ENCODE measurements at regions not wholly inside any gene's neighbourhood (a gene's known extent, or its start where the extent isn't known, plus 50 kb on each side); places are given as distances from the start of the nearest gene placed in this dataset.

GRCh38 chr4:160193787-160194186 is 1090.9 kb downstream of the RAPGEF2 start:
- no peaks in the 10 kb centered on the region for H3K36me3 ChIP-seq (replicated peaks; ENCODE audit: insufficient read depth, low read length)
- no peaks in the 10 kb centered on the region for H3K27me3 ChIP-seq (replicated peaks; ENCODE audit: insufficient read depth, low read length)
- no peak overlapping the region for H3K4me3 ChIP-seq (ENCODE audit: low read length)
- H4K20me1 ChIP-seq (ENCODE audit: insufficient read depth, low read length): no peaks in the 10 kb centered on the region
- no peak overlapping the region for H3K27ac ChIP-seq (ENCODE audit: low read length)
- no peaks in the 10 kb centered on the region for H3K79me2 ChIP-seq (ENCODE audit: low read length)
- H3F3A ChIP-seq (ENCODE audit: insufficient read depth, low read length): no peaks in the 10 kb centered on the region
- H3K4me2 ChIP-seq (ENCODE audit: low read depth, low read length): no peak overlapping the region
- H2AFZ ChIP-seq (ENCODE audit: low read length): no peak overlapping the region
- no peaks in the 10 kb centered on the region for H3K9me3 ChIP-seq (replicated peaks; ENCODE audit: insufficient read depth, low read length)
- TF ChIP-seq EZH2 (optimal IDR thresholded peaks at IDR 0.05; ENCODE audit: low read depth, low read length) (no peak), CTCF (IDR thresholded peaks at IDR 0.05; ENCODE audit: low read length) (no peak), EZH2phosphoT487 (IDR thresholded peaks at IDR 0.05; ENCODE audit: low read length) (no peak)
- no peaks in the 10 kb centered on the region for H3K9me2 ChIP-seq (replicated peaks; ENCODE audit: insufficient read depth, low read length)
- H3K9ac ChIP-seq (ENCODE audit: low read length): no peak overlapping the region
- DNase-seq: no peak
- H3K4me1 ChIP-seq (ENCODE audit: low read length): no peaks in the 10 kb centered on the region

GRCh38 chr4:160194716-160195115 is 1091.8 kb downstream of the RAPGEF2 start:
- DNase-seq: no peak
- Histone ChIP-seq H3K27me3 (replicated peaks; ENCODE audit: insufficient read depth, low read length) (no peaks in the 10 kb centered on the region), H2AFZ (ENCODE audit: low read length) (no peak overlapping the region)

GRCh38 chr4:160202802-160203201 is 1099.9 kb downstream of the RAPGEF2 start:
- no peak overlapping the region for H3K9ac ChIP-seq (ENCODE audit: low read length)
- H2AFZ ChIP-seq (ENCODE audit: low read length): no peak overlapping the region
- no peaks in the 10 kb centered on the region for H3F3A ChIP-seq (ENCODE audit: insufficient read depth, low read length)
- no peaks in the 10 kb centered on the region for H3K9me2 ChIP-seq (replicated peaks; ENCODE audit: insufficient read depth, low read length)
- no peak for DNase-seq
- H3K27ac ChIP-seq (ENCODE audit: low read length): no peak overlapping the region
- no peak overlapping the region for H3K4me3 ChIP-seq (ENCODE audit: low read length)
- H4K20me1 ChIP-seq (ENCODE audit: insufficient read depth, low read length): no peaks in the 10 kb centered on the region; the same call in 1 of the 2 replicates
- H3K36me3 ChIP-seq (replicated peaks; ENCODE audit: insufficient read depth, low read length): no peaks in the 10 kb centered on the region
- no peaks in the 10 kb centered on the region for H3K9me3 ChIP-seq (replicated peaks; ENCODE audit: insufficient read depth, low read length)
- no peaks in the 10 kb centered on the region for H3K79me2 ChIP-seq (ENCODE audit: low read length)
- TF ChIP-seq EZH2phosphoT487 (IDR thresholded peaks at IDR 0.05; ENCODE audit: low read length) (no peak), CTCF (IDR thresholded peaks at IDR 0.05; ENCODE audit: low read length) (no peak), EZH2 (optimal IDR thresholded peaks at IDR 0.05; ENCODE audit: low read depth, low read length) (no peak)
- H3K4me2 ChIP-seq (ENCODE audit: low read depth, low read length): no peak overlapping the region
- H3K27me3 ChIP-seq (replicated peaks; ENCODE audit: insufficient read depth, low read length): no peaks in the 10 kb centered on the region
- no peaks in the 10 kb centered on the region for H3K4me1 ChIP-seq (ENCODE audit: low read length)

More at GRCh38 chr4:160194716-160195115, 1091.8 kb downstream of the RAPGEF2 start:
- Histone ChIP-seq H3K4me2 (ENCODE audit: low read depth, low read length) (no peak overlapping the region), H3K4me3 (ENCODE audit: low read length) (no peak overlapping the region), H3F3A (ENCODE audit: insufficient read depth, low read length) (no peaks in the 10 kb centered on the region), H3K27ac (ENCODE audit: low read length) (no peak overlapping the region), H3K79me2 (ENCODE audit: low read length) (no peaks in the 10 kb centered on the region), H3K9ac (ENCODE audit: low read length) (no peak overlapping the region), H4K20me1 (ENCODE audit: insufficient read depth, low read length) (no peaks in the 10 kb centered on the region), H3K9me2 (replicated peaks; ENCODE audit: insufficient read depth, low read length) (no peaks in the 10 kb centered on the region), H3K4me1 (ENCODE audit: low read length) (no peaks in the 10 kb centered on the region), H3K36me3 (replicated peaks; ENCODE audit: insufficient read depth, low read length) (no peaks in the 10 kb centered on the region), H3K9me3 (replicated peaks; ENCODE audit: insufficient read depth, low read length) (no peaks in the 10 kb centered on the region)
- TF ChIP-seq CTCF (IDR thresholded peaks at IDR 0.05; ENCODE audit: low read length): no peak
- no peak for TF ChIP-seq EZH2 (optimal IDR thresholded peaks at IDR 0.05; ENCODE audit: low read depth, low read length)
- no peak for TF ChIP-seq EZH2phosphoT487 (IDR thresholded peaks at IDR 0.05; ENCODE audit: low read length)

All from MM.1S (cell line).